H9 (cell line): ENCODE measurements at regions not wholly inside any gene's neighbourhood (a gene's known extent, or its start where the extent isn't known, plus 50 kb on each side); places are given as distances from the start of the nearest gene placed in this dataset.

Experiments
- DNase-seq: peaks from one replicate; pipeline ENCODE4 v3.0.0-alpha.2; 2017
- H2AFZ ChIP-seq: one replicate; pipeline ENCODE4 v1.6.1; 2013; ENCODE audit warnings: mild to moderate bottlenecking, low read length, control low read depth, moderate library complexity
- H2AK5ac ChIP-seq: 2 replicates; pipeline ENCODE4 v1.6.1; 2013; ENCODE audit warnings: low read length, control low read depth, mixed read lengths; ENCODE audit not compliant: insufficient read length
- H2BK120ac ChIP-seq: one replicate; pipeline ENCODE4 v1.6.1; 2013; ENCODE audit warnings: low read depth, mild to moderate bottlenecking, low read length, control low read depth, inconsistent platforms; ENCODE audit not compliant: poor library complexity, severe bottlenecking
- H2BK12ac ChIP-seq: 2 replicates; pipeline ENCODE4 v1.6.1; 2013; ENCODE audit warnings: low read length, control low read depth, mixed read lengths, low read depth; ENCODE audit not compliant: insufficient read length
- H2BK15ac ChIP-seq: 2 replicates; pipeline ENCODE4 v1.6.1; 2013; ENCODE audit warnings: low read depth, low read length, control low read depth
- H2BK20ac ChIP-seq: one replicate; pipeline ENCODE4 v1.6.1; 2013; ENCODE audit warnings: low read depth, mild to moderate bottlenecking, low read length, control low read depth, inconsistent platforms; ENCODE audit not compliant: poor library complexity, severe bottlenecking
- H2BK5ac ChIP-seq: 2 replicates; pipeline ENCODE4 v1.6.1; 2013; ENCODE audit warnings: low read length, control low read depth, mixed read lengths; ENCODE audit not compliant: insufficient read length
- H3K14ac ChIP-seq: 2 replicates; pipeline ENCODE4 v1.6.1; 2013; ENCODE audit warnings: low read length, control low read depth; ENCODE audit not compliant: insufficient read depth
- H3K18ac ChIP-seq: 2 replicates; pipeline ENCODE4 v1.6.1; 2013; ENCODE audit warnings: low read depth, mild to moderate bottlenecking, mixed read lengths, low read length, control low read depth; ENCODE audit not compliant: insufficient read length
- H3K23ac ChIP-seq: 2 replicates; pipeline ENCODE4 v1.6.1; 2013; ENCODE audit warnings: low read length, control low read depth, mixed read lengths, low read depth; ENCODE audit not compliant: insufficient read length
- H3K23me2 ChIP-seq: 2 replicates; pipeline ENCODE4 v1.6.1; 2013; ENCODE audit warnings: low read depth, mild to moderate bottlenecking, mixed read lengths, low read length, control low read depth; ENCODE audit not compliant: insufficient read length, poor library complexity, severe bottlenecking
- H3K27ac ChIP-seq: 2 replicates; pipeline ENCODE4 v1.5.1; 2013; ENCODE audit warnings: low read length, control low read depth, mixed read lengths, low read depth; ENCODE audit not compliant: insufficient read length
- H3K27me3 ChIP-seq: 2 replicates; pipeline ENCODE4 v1.6.1; 2013; ENCODE audit warnings: low read length, control low read depth, inconsistent platforms; ENCODE audit not compliant: insufficient read depth
- H3K4ac ChIP-seq: 2 replicates; pipeline ENCODE4 v1.6.1; 2013; ENCODE audit warnings: low read depth, mild to moderate bottlenecking, control low read depth, inconsistent platforms, low read length, moderate library complexity
- H3K4me1 ChIP-seq: 2 replicates; pipeline ENCODE4 v1.6.1; 2013; ENCODE audit warnings: low read length, control low read depth, inconsistent platforms; ENCODE audit not compliant: insufficient read depth
- H3K4me2 ChIP-seq: 2 replicates; pipeline ENCODE4 v1.6.1; 2013; ENCODE audit warnings: low read length, control low read depth, mixed read lengths; ENCODE audit not compliant: insufficient read length, insufficient read depth
- H3K56ac ChIP-seq: 2 replicates; pipeline ENCODE4 v1.6.1; 2013; ENCODE audit warnings: low read depth, mild to moderate bottlenecking, mixed read lengths, low read length, control low read depth; ENCODE audit not compliant: insufficient read length
- H3K79me1 ChIP-seq: 2 replicates; pipeline ENCODE4 v1.6.1; 2013; ENCODE audit warnings: low read depth, mild to moderate bottlenecking, moderate library complexity, low read length, control low read depth, inconsistent platforms; ENCODE audit not compliant: insufficient read depth, poor library complexity, severe bottlenecking
- H3K79me2 ChIP-seq: 2 replicates; pipeline ENCODE4 v1.6.1; 2013; ENCODE audit warnings: low read length, control low read depth, inconsistent platforms; ENCODE audit not compliant: insufficient read depth
- H3K9ac ChIP-seq: 2 replicates; pipeline ENCODE4 v1.6.1; 2013; ENCODE audit warnings: low read length, control low read depth, mixed read lengths; ENCODE audit not compliant: insufficient read length; ENCODE audit errors: extremely low read depth
- H3K9me3 ChIP-seq: one replicate; pipeline ENCODE4 v1.6.1; 2013; ENCODE audit warnings: low read depth, low read length, inconsistent platforms; ENCODE audit not compliant: control insufficient read depth
- H3T11ph ChIP-seq: one replicate; pipeline ENCODE4 v1.6.1; 2013; ENCODE audit warnings: mild to moderate bottlenecking, low read length, control low read depth, inconsistent platforms
- H4K20me1 ChIP-seq: one replicate; pipeline ENCODE4 v1.6.1; 2013; ENCODE audit not compliant: control insufficient read depth, insufficient read length, insufficient read depth
- H4K5ac ChIP-seq: 2 replicates; pipeline ENCODE4 v1.6.1; 2013; ENCODE audit warnings: low read depth, mild to moderate bottlenecking, mixed read lengths, low read length, control low read depth; ENCODE audit not compliant: insufficient read length
- H4K8ac ChIP-seq: replicated peaks from 2 replicates; pipeline ENCODE4 v1.6.1; 2013; ENCODE audit warnings: low read length, control low read depth, mixed read lengths, low read depth; ENCODE audit not compliant: insufficient read length
- H4K91ac ChIP-seq: 2 replicates; pipeline ENCODE4 v1.6.1; 2013; ENCODE audit warnings: low read depth, mild to moderate bottlenecking, moderate library complexity, mixed read lengths, low read length, control low read depth; ENCODE audit not compliant: insufficient read length
- H3K27ac Mint-ChIP-seq, 3 experiments: 2 replicates in 2 of 3; 3 replicates in 1 of 3; pipeline ENCODE4 v1.8.0; 2020 to 2021; ENCODE audit warnings: mixed read lengths in 3 of 3, mild to moderate bottlenecking in 1 of 3, moderate library complexity in 1 of 3
- H3K27me3 Mint-ChIP-seq: 2 replicates; pipeline ENCODE4 v1.8.0; 2021; ENCODE audit warnings: low read depth, mild to moderate bottlenecking, moderate library complexity, mixed read lengths
- H3K36me3 Mint-ChIP-seq, 3 experiments: 2 replicates in 2 of 3; 3 replicates in 1 of 3; pipeline ENCODE4 v1.8.0; 2020 to 2021; ENCODE audit warnings: low read depth in 3 of 3, mixed read lengths in 3 of 3; ENCODE audit not compliant: insufficient read depth in 1 of 3
- H3K4me1 Mint-ChIP-seq, 2 experiments: 2 replicates each; pipeline ENCODE4 v1.8.0; 2020; ENCODE audit warnings: mixed read lengths in 2 of 2
- H3K4me3 Mint-ChIP-seq, 2 experiments: 2 replicates in 1 of 2; 3 replicates in 1 of 2; pipeline ENCODE4 v1.8.0; 2020 to 2021; ENCODE audit warnings: mild to moderate bottlenecking in 2 of 2, mixed read lengths in 2 of 2, moderate library complexity in 1 of 2
- H3K9me3 Mint-ChIP-seq, 2 experiments: 2 replicates in 1 of 2; 3 replicates in 1 of 2; pipeline ENCODE4 v1.8.0; 2020; ENCODE audit warnings: mild to moderate bottlenecking in 2 of 2, mixed read lengths in 2 of 2, moderate library complexity in 1 of 2
- WGBS: extraction: QIAGEN DNeasy Blood & Tissue Kit; methylation state at CpG from one replicate; pipeline ENCODE4 v1.1.7; 2013; ENCODE audit warnings: missing lambda C conversion rate, low lambda C conversion rate, mixed read lengths; ENCODE audit not compliant: insufficient read length; ENCODE audit errors: extremely low coverage; 5-methylcytosine and 5-hydroxymethylcytosine counted together
- TF ChIP-seq, protein P1 (sequence below): fragments of 200-600 bp; sonication (generic); conservative IDR thresholded peaks from 3 replicates; pipeline ENCODE4 v1.8.0; 2021; ENCODE audit warnings: antibody characterized with exemption, mild to moderate bottlenecking

GRCh38 chr4:28082686-28083390, 1222.2 kb downstream of the STIM2 start:
- H3K36me3 Mint-ChIP-seq = peaks cover 5 to 42% (median 9%) of the 10 kb centered on the region in 3 experiments
- no peaks in the 10 kb centered on the region for H3K79me1 ChIP-seq
- WGBS = no CpG with 5 or more reads among the region's 3 CpGs
- no peak overlapping the region for H2BK5ac ChIP-seq
- H3K4ac ChIP-seq = no peak overlapping the region
- no peak overlapping the region for H3K4me3 Mint-ChIP-seq
- no peak overlapping the region for H3K4me2 ChIP-seq
- H2AK5ac ChIP-seq = no peak overlapping the region
- no peaks in the 10 kb centered on the region for H3K79me2 ChIP-seq
- no peaks in the 10 kb centered on the region for H3K9me3 ChIP-seq
- H3K27me3 Mint-ChIP-seq = no peaks in the 10 kb centered on the region
- H3K23ac ChIP-seq = no peak overlapping the region
- H3K18ac ChIP-seq = no peak overlapping the region
- peaks cover 36 to 40% of the 10 kb centered on the region in 2 experiments for H3K9me3 Mint-ChIP-seq
- no peak overlapping the region for H3K14ac ChIP-seq
- H3K4me1 ChIP-seq = no peaks in the 10 kb centered on the region
- H2BK20ac ChIP-seq = no peak overlapping the region
- H3K27ac ChIP-seq = no peak overlapping the region
- H4K20me1 ChIP-seq = no peaks in the 10 kb centered on the region
- H2AFZ ChIP-seq = no peak overlapping the region
- H2BK15ac ChIP-seq = no peak overlapping the region
- no peaks in the 10 kb centered on the region for H3K27me3 ChIP-seq
- no peak overlapping the region for H2BK12ac ChIP-seq
- no peak overlapping the region for H3K27ac Mint-ChIP-seq
- H3K9ac ChIP-seq = no peak overlapping the region
- H3K23me2 ChIP-seq = no peaks in the 10 kb centered on the region
- no peak overlapping the region for H4K5ac ChIP-seq
- no peak overlapping the region for H3K56ac ChIP-seq
- no peak overlapping the region for H4K8ac ChIP-seq
- TF ChIP-seq, protein P1, sequence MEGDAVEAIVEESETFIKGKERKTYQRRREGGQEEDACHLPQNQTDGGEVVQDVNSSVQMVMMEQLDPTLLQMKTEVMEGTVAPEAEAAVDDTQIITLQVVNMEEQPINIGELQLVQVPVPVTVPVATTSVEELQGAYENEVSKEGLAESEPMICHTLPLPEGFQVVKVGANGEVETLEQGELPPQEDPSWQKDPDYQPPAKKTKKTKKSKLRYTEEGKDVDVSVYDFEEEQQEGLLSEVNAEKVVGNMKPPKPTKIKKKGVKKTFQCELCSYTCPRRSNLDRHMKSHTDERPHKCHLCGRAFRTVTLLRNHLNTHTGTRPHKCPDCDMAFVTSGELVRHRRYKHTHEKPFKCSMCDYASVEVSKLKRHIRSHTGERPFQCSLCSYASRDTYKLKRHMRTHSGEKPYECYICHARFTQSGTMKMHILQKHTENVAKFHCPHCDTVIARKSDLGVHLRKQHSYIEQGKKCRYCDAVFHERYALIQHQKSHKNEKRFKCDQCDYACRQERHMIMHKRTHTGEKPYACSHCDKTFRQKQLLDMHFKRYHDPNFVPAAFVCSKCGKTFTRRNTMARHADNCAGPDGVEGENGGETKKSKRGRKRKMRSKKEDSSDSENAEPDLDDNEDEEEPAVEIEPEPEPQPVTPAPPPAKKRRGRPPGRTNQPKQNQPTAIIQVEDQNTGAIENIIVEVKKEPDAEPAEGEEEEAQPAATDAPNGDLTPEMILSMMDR = no peak
- H3T11ph ChIP-seq = no peak overlapping the region
- no peak overlapping the region for H4K91ac ChIP-seq
- no peak for DNase-seq
- H3K4me1 Mint-ChIP-seq = peaks cover 6 to 9% of the 10 kb centered on the region in 2 experiments; a peak in 3 of 4 replicates
- H2BK120ac ChIP-seq = no peak overlapping the region
